CD8-positive, alpha-beta memory T cell (primary cell): ENCODE measurements at regions not wholly inside any gene's neighbourhood (a gene's known extent, or its start where the extent isn't known, plus 50 kb on each side); places are given as distances from the start of the nearest gene placed in this dataset.
"Not testable (repeated sequence)": the region's sequence is repeated elsewhere in the genome, so short reads cannot be mapped to it uniquely, and the experiment has no call there.

Source experiments
- CTCF ChIA-PET: fragments of 350-600 bp; sonication (Branson Sonifier 250); formaldehyde crosslinking; loops from one replicate; lab custom pipeline; 2021; ENCODE audit warnings: antibody characterized with exemption; lab: Charles Lee
- POLR2A ChIA-PET: fragments of 350-600 bp; sonication (Branson Sonifier 250); formaldehyde crosslinking; loops from one replicate; lab custom pipeline; 2021; ENCODE audit warnings: antibody characterized with exemption; lab: Charles Lee
- DNase-seq, 5 donors: peaks; one replicate each; pipeline versions ENCODE4 v3.0.0 to v3.0.0-alpha.2; 2020 to 2022; ENCODE audit warnings: mixed read lengths in 1 of 5
- H3K27ac ChIP-seq: one replicate; pipeline ENCODE4 v1.7.0; 2013; ENCODE audit warnings: low read depth, mild to moderate bottlenecking, low read length, moderate library complexity
- H3K27me3 ChIP-seq: 2 replicates; pipeline ENCODE4 v1.7.0; 2013; ENCODE audit warnings: low read length, mild to moderate bottlenecking; ENCODE audit not compliant: insufficient read depth, poor library complexity, severe bottlenecking
- H3K36me3 ChIP-seq: 2 replicates; pipeline ENCODE4 v1.7.0; 2013; ENCODE audit warnings: mild to moderate bottlenecking, low read length, moderate library complexity; ENCODE audit not compliant: insufficient read depth
- H3K4me1 ChIP-seq: 2 replicates; pipeline ENCODE4 v1.7.0; 2013; ENCODE audit warnings: mild to moderate bottlenecking, low read length, moderate library complexity; ENCODE audit not compliant: insufficient read depth
- H3K4me3 ChIP-seq: 2 replicates; pipeline ENCODE4 v1.7.0; 2013; ENCODE audit warnings: mild to moderate bottlenecking, low read length
- H3K9me3 ChIP-seq: 2 replicates; pipeline ENCODE4 v1.7.0; 2013; ENCODE audit warnings: mild to moderate bottlenecking, low read length
- H3K27ac Mint-ChIP-seq, 8 donors: one replicate each; pipeline ENCODE4 v1.8.0; 2020 to 2021; ENCODE audit warnings: mixed read lengths in 8 of 8, mild to moderate bottlenecking in 6 of 8, inconsistent platforms in 3 of 8, moderate library complexity in 3 of 8
- H3K27me3 Mint-ChIP-seq, 2 donors: one replicate each; pipeline ENCODE4 v1.8.0; 2020 to 2021; ENCODE audit warnings: mixed read lengths in 2 of 2, mild to moderate bottlenecking in 1 of 2, moderate library complexity in 1 of 2
- H3K36me3 Mint-ChIP-seq, 3 donors: one replicate each; pipeline ENCODE4 v1.8.0; 2020 to 2021; ENCODE audit warnings: mixed read lengths in 3 of 3, inconsistent platforms in 1 of 3, mild to moderate bottlenecking in 1 of 3
- H3K4me1 Mint-ChIP-seq, 3 donors: one replicate each; pipeline ENCODE4 v1.8.0; 2020 to 2021; ENCODE audit warnings: mixed read lengths in 3 of 3, inconsistent platforms in 1 of 3, mild to moderate bottlenecking in 1 of 3
- H3K4me3 Mint-ChIP-seq, 7 donors: one replicate each; pipeline ENCODE4 v1.8.0; 2020 to 2021; ENCODE audit warnings: mixed read lengths in 7 of 7, mild to moderate bottlenecking in 6 of 7, moderate library complexity in 4 of 7, inconsistent platforms in 2 of 7
- H3K9me3 Mint-ChIP-seq, 5 donors: one replicate each; pipeline ENCODE4 v1.8.0; 2020 to 2022; ENCODE audit warnings: mixed read lengths in 5 of 5, mild to moderate bottlenecking in 3 of 5, moderate library complexity in 2 of 5, inconsistent platforms in 1 of 5

GRCh38 chr6:168796106-168796505 is 355.1 kb downstream of the SMOC2 start:
- Mint-ChIP-seq H3K4me1 (no peaks in the 10 kb centered on the region), H3K27ac (no peak overlapping the region), H3K9me3 (peaks cover 0 to 2% (median 0%) of the 10 kb centered on the region in 5 donors), H3K4me3 (no peak overlapping the region), H3K36me3 (no peaks in the 10 kb centered on the region), H3K27me3 (peaks cover 3 to 4% of the 10 kb centered on the region in 2 donors)
- no peak for DNase-seq
- CTCF ChIA-PET: no interaction called here
- Histone ChIP-seq H3K9me3 (no peaks in the 10 kb centered on the region), H3K36me3 (no peaks in the 10 kb centered on the region), H3K27me3 (no peaks in the 10 kb centered on the region), H3K4me3 (no peak overlapping the region), H3K4me1 (no peaks in the 10 kb centered on the region), H3K27ac (no peak overlapping the region)
- POLR2A ChIA-PET: no interaction called here

GRCh38 chr6:168795611-168796010 is 354.6 kb downstream of the SMOC2 start:
- DNase-seq, H3K9me3 ChIP-seq, H3K4me1 Mint-ChIP-seq: not testable (repeated sequence)

DNA sequence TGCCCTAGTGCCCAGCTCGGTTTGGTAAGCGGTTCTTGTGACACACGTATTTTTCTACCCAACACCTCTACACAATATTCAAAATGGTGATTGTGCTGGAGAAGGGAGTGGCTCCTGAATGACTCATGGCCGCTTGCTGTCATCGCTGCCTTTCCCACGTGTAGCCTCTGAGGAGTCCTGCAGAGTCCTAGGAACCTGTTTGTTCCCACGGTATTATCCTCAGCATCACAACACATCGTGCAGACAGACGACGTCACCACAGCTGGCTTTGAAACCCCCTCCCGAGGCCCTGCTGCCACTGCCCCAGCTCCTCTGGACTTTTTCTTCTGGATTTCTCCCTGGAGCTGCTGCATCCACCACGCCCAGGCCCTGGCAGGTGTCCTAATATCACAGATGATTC is 353.5 kb downstream of the SMOC2 start:
- H3K27me3 Mint-ChIP-seq: peaks cover 0 to 7% of the 10 kb centered on the region in 2 donors
- ChIA-PET CTCF (no interaction called here), POLR2A (no interaction called here)
- H3K9me3 ChIP-seq: no peaks in the 10 kb centered on the region
- no peaks in the 10 kb centered on the region for H3K27me3 ChIP-seq
- H3K36me3 Mint-ChIP-seq: no peaks in the 10 kb centered on the region
- no peak overlapping the region for H3K4me3 Mint-ChIP-seq
- no peak for DNase-seq
- no peak overlapping the region for H3K27ac Mint-ChIP-seq
- H3K4me1 ChIP-seq: no peaks in the 10 kb centered on the region
- no peak overlapping the region for H3K4me3 ChIP-seq
- H3K4me1 Mint-ChIP-seq: no peaks in the 10 kb centered on the region
- no peak overlapping the region for H3K27ac ChIP-seq
- peaks cover 0 to 2% (median 0%) of the 10 kb centered on the region in 5 donors for H3K9me3 Mint-ChIP-seq
- no peaks in the 10 kb centered on the region for H3K36me3 ChIP-seq

More at GRCh38 chr6:168795611-168796010, 354.6 kb downstream of the SMOC2 start:
- H3K36me3 Mint-ChIP-seq, H3K27me3 Mint-ChIP-seq, H3K4me1 ChIP-seq, H3K27me3 ChIP-seq, H3K9me3 Mint-ChIP-seq, POLR2A ChIA-PET, H3K27ac ChIP-seq, CTCF ChIA-PET, H3K36me3 ChIP-seq, H3K4me3 Mint-ChIP-seq, H3K4me3 ChIP-seq: not testable (repeated sequence)
- peak overlapping the region in 1 of 8 donors; percentile 62 for H3K27ac Mint-ChIP-seq

DNA sequence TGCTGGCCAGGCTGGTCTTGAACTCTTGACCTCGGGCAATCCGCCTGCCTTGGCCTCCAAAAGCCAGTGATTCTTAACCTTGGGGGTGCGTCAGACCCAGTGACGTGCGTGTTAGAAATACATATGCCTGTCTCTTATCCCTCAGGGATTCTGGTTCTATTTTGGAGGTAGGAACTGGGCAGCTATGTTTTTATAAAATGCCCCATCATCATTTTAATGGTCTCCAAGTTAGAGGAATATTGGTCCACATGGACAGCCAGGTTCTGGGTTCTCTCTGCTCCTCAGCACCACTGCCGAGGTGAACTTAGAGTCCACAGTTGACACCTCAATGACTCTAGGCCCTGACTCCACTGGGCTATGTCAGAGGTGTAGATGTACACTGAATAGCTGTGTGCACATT is 352.7 kb downstream of the SMOC2 start:
- H3K27me3 ChIP-seq: no peaks in the 10 kb centered on the region
- no peaks in the 10 kb centered on the region for H3K9me3 ChIP-seq
- Mint-ChIP-seq H3K4me1 (no peaks in the 10 kb centered on the region), H3K9me3 (peaks cover 0 to under 1% (median 0%) of the 10 kb centered on the region in 5 donors), H3K36me3 (no peaks in the 10 kb centered on the region), H3K27me3 (peaks cover 0 to 7% of the 10 kb centered on the region in 2 donors), H3K27ac (no peak overlapping the region), H3K4me3 (no peak overlapping the region)
- ChIA-PET CTCF (no interaction called here), POLR2A (no interaction called here)
- no peak for DNase-seq
- H3K4me3 ChIP-seq: no peak overlapping the region
- no peaks in the 10 kb centered on the region for H3K4me1 ChIP-seq
- no peak overlapping the region for H3K27ac ChIP-seq
- H3K36me3 ChIP-seq: no peaks in the 10 kb centered on the region

DNA sequence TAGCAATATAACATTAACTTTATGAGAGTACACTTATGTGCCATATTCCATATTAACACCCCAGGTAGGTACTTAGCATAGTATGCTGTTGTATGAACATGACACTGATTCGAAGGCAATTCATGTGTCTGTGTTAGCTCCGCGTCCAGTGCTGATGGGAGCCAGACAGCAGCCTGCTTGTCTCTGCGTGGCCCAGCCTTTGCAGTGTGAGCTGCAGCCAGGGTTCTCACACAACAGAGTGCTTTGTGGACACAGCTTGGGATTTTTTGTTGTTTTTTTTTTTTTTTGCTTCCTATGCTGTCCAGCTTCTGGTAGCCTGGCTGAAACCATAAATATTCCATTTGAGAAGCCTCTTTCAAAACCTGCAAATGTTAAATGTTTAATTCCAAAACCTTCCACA is 350.9 kb downstream of the SMOC2 start:
- ChIA-PET POLR2A (no interaction called here), CTCF (no interaction called here)
- H3K9me3 Mint-ChIP-seq: no peaks in the 10 kb centered on the region
- Histone ChIP-seq H3K4me3 (no peak overlapping the region), H3K27ac (no peak overlapping the region), H3K36me3 (no peaks in the 10 kb centered on the region), H3K9me3 (no peaks in the 10 kb centered on the region), H3K4me1 (no peaks in the 10 kb centered on the region), H3K27me3 (no peaks in the 10 kb centered on the region)
- DNase-seq: no peak
- peaks cover 0 to 7% of the 10 kb centered on the region in 2 donors for H3K27me3 Mint-ChIP-seq
- no peak overlapping the region for H3K27ac Mint-ChIP-seq
- H3K4me1 Mint-ChIP-seq: no peaks in the 10 kb centered on the region
- H3K4me3 Mint-ChIP-seq: no peak overlapping the region
- no peaks in the 10 kb centered on the region for H3K36me3 Mint-ChIP-seq

GRCh38 chr6:168789699-168790098 is 348.7 kb downstream of the SMOC2 start:
- H3K27me3 ChIP-seq: no peaks in the 10 kb centered on the region
- no peaks in the 10 kb centered on the region for H3K36me3 ChIP-seq
- H3K9me3 ChIP-seq: no peaks in the 10 kb centered on the region
- H3K4me1 Mint-ChIP-seq: no peaks in the 10 kb centered on the region
- no peaks in the 10 kb centered on the region for H3K9me3 Mint-ChIP-seq
- H3K4me3 Mint-ChIP-seq: no peak overlapping the region
- H3K4me1 ChIP-seq: no peaks in the 10 kb centered on the region
- ChIA-PET CTCF (no interaction called here), POLR2A (no interaction called here)
- H3K27me3 Mint-ChIP-seq: peaks cover 3 to 7% of the 10 kb centered on the region in 2 donors
- DNase-seq: no peak
- H3K4me3 ChIP-seq: no peak overlapping the region
- no peak overlapping the region for H3K27ac Mint-ChIP-seq
- no peaks in the 10 kb centered on the region for H3K36me3 Mint-ChIP-seq
- H3K27ac ChIP-seq: no peak overlapping the region

DNA sequence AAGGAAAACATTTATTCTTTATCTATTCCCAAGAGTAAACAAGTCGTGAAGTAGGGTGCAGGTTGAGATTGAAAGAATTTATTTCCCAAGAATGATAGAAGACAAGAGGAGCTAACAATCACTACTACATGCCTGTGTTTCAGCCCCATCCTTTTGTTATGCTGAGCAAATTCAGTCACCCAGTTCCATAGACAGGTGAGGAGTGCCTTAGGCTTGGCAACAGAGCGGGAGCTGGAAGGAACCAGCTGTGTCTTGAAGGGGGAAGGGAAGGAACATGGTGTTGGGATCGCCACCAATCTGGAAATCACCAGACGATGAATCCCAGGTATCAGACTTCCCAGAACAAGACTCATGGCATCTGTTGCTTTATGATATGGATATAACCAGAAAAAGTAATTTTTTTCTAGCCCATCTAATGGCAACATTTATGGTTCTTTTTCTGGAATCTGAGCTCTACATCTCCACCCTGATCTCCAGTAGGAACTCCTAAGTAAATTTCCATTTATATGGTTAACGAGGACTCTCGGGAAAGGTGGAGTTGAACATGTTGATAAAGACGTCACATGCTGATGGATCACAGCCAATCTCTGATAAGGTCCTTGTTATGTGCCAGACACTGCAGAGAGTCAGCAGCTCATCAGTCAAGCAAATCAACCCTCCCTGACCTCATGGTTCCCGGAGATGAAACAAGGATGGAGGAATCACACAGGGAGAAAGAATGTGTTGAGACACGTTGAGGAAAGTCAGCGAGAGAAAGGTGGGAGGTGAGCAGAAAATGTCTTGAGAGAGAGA is 344.9 kb downstream of the SMOC2 start:
- Histone ChIP-seq H3K36me3 (no peaks in the 10 kb centered on the region), H3K9me3 (no peaks in the 10 kb centered on the region), H3K4me3 (no peak overlapping the region), H3K27ac (no peak overlapping the region), H3K4me1 (no peaks in the 10 kb centered on the region), H3K27me3 (no peaks in the 10 kb centered on the region)
- H3K9me3 Mint-ChIP-seq: no peaks in the 10 kb centered on the region
- no peak for DNase-seq
- H3K27me3 Mint-ChIP-seq: peaks cover 3 to 7% of the 10 kb centered on the region in 2 donors
- ChIA-PET POLR2A (no interaction called here), CTCF (no interaction called here)
- no peak overlapping the region for H3K27ac Mint-ChIP-seq
- no peaks in the 10 kb centered on the region for H3K36me3 Mint-ChIP-seq
- H3K4me1 Mint-ChIP-seq: no peaks in the 10 kb centered on the region
- no peak overlapping the region for H3K4me3 Mint-ChIP-seq

- Mint-ChIP-seq H3K27ac (no peak overlapping the region), H3K4me1 (no peaks in the 10 kb centered on the region), H3K9me3 (peaks cover 0 to 3% (median 0%) of the 10 kb centered on the region in 5 donors), H3K36me3 (no peaks in the 10 kb centered on the region), H3K27me3 (peaks cover 3 to 4% of the 10 kb centered on the region in 2 donors), H3K4me3 (no peak overlapping the region)
- H3K9me3 ChIP-seq: no peaks in the 10 kb centered on the region
- ChIA-PET POLR2A (no interaction called here), CTCF (no interaction called here)
- no peak overlapping the region for H3K27ac ChIP-seq
- no peaks in the 10 kb centered on the region for H3K36me3 ChIP-seq
- no peaks in the 10 kb centered on the region for H3K27me3 ChIP-seq
- no peak overlapping the region for H3K4me3 ChIP-seq
- H3K4me1 ChIP-seq: no peaks in the 10 kb centered on the region
- no peak for DNase-seq
Observed at GRCh38 chr6:168784426-168784825, 343.4 kb downstream of the SMOC2 start.
